H9 (cell line): ENCODE measurements at regions not wholly inside any gene's neighbourhood (a gene's known extent, or its start where the extent isn't known, plus 50 kb on each side); places are given as distances from the start of the nearest gene placed in this dataset.

Experiments used
- DNase-seq: peaks from one replicate; pipeline ENCODE4 v3.0.0-alpha.2; 2017
- H2AFZ ChIP-seq: one replicate; pipeline ENCODE4 v1.6.1; 2013; ENCODE audit warnings: mild to moderate bottlenecking, low read length, control low read depth, moderate library complexity
- H2AK5ac ChIP-seq: 2 replicates; pipeline ENCODE4 v1.6.1; 2013; ENCODE audit warnings: low read length, control low read depth, mixed read lengths; ENCODE audit not compliant: insufficient read length
- H2BK120ac ChIP-seq: one replicate; pipeline ENCODE4 v1.6.1; 2013; ENCODE audit warnings: low read depth, mild to moderate bottlenecking, low read length, control low read depth, inconsistent platforms; ENCODE audit not compliant: poor library complexity, severe bottlenecking
- H2BK12ac ChIP-seq: 2 replicates; pipeline ENCODE4 v1.6.1; 2013; ENCODE audit warnings: low read length, control low read depth, mixed read lengths, low read depth; ENCODE audit not compliant: insufficient read length
- H2BK15ac ChIP-seq: 2 replicates; pipeline ENCODE4 v1.6.1; 2013; ENCODE audit warnings: low read depth, low read length, control low read depth
- H2BK20ac ChIP-seq: one replicate; pipeline ENCODE4 v1.6.1; 2013; ENCODE audit warnings: low read depth, mild to moderate bottlenecking, low read length, control low read depth, inconsistent platforms; ENCODE audit not compliant: poor library complexity, severe bottlenecking
- H2BK5ac ChIP-seq: 2 replicates; pipeline ENCODE4 v1.6.1; 2013; ENCODE audit warnings: low read length, control low read depth, mixed read lengths; ENCODE audit not compliant: insufficient read length
- H3K14ac ChIP-seq: 2 replicates; pipeline ENCODE4 v1.6.1; 2013; ENCODE audit warnings: low read length, control low read depth; ENCODE audit not compliant: insufficient read depth
- H3K18ac ChIP-seq: 2 replicates; pipeline ENCODE4 v1.6.1; 2013; ENCODE audit warnings: low read depth, mild to moderate bottlenecking, mixed read lengths, low read length, control low read depth; ENCODE audit not compliant: insufficient read length
- H3K23ac ChIP-seq: 2 replicates; pipeline ENCODE4 v1.6.1; 2013; ENCODE audit warnings: low read length, control low read depth, mixed read lengths, low read depth; ENCODE audit not compliant: insufficient read length
- H3K23me2 ChIP-seq: 2 replicates; pipeline ENCODE4 v1.6.1; 2013; ENCODE audit warnings: low read depth, mild to moderate bottlenecking, mixed read lengths, low read length, control low read depth; ENCODE audit not compliant: insufficient read length, poor library complexity, severe bottlenecking
- H3K27ac ChIP-seq: 2 replicates; pipeline ENCODE4 v1.5.1; 2013; ENCODE audit warnings: low read length, control low read depth, mixed read lengths, low read depth; ENCODE audit not compliant: insufficient read length
- H3K27me3 ChIP-seq: 2 replicates; pipeline ENCODE4 v1.6.1; 2013; ENCODE audit warnings: low read length, control low read depth, inconsistent platforms; ENCODE audit not compliant: insufficient read depth
- H3K4ac ChIP-seq: 2 replicates; pipeline ENCODE4 v1.6.1; 2013; ENCODE audit warnings: low read depth, mild to moderate bottlenecking, control low read depth, inconsistent platforms, low read length, moderate library complexity
- H3K4me1 ChIP-seq: 2 replicates; pipeline ENCODE4 v1.6.1; 2013; ENCODE audit warnings: low read length, control low read depth, inconsistent platforms; ENCODE audit not compliant: insufficient read depth
- H3K4me2 ChIP-seq: 2 replicates; pipeline ENCODE4 v1.6.1; 2013; ENCODE audit warnings: low read length, control low read depth, mixed read lengths; ENCODE audit not compliant: insufficient read length, insufficient read depth
- H3K56ac ChIP-seq: 2 replicates; pipeline ENCODE4 v1.6.1; 2013; ENCODE audit warnings: low read depth, mild to moderate bottlenecking, mixed read lengths, low read length, control low read depth; ENCODE audit not compliant: insufficient read length
- H3K79me1 ChIP-seq: 2 replicates; pipeline ENCODE4 v1.6.1; 2013; ENCODE audit warnings: low read depth, mild to moderate bottlenecking, moderate library complexity, low read length, control low read depth, inconsistent platforms; ENCODE audit not compliant: insufficient read depth, poor library complexity, severe bottlenecking
- H3K79me2 ChIP-seq: 2 replicates; pipeline ENCODE4 v1.6.1; 2013; ENCODE audit warnings: low read length, control low read depth, inconsistent platforms; ENCODE audit not compliant: insufficient read depth
- H3K9ac ChIP-seq: 2 replicates; pipeline ENCODE4 v1.6.1; 2013; ENCODE audit warnings: low read length, control low read depth, mixed read lengths; ENCODE audit not compliant: insufficient read length; ENCODE audit errors: extremely low read depth
- H3K9me3 ChIP-seq: one replicate; pipeline ENCODE4 v1.6.1; 2013; ENCODE audit warnings: low read depth, low read length, inconsistent platforms; ENCODE audit not compliant: control insufficient read depth
- H3T11ph ChIP-seq: one replicate; pipeline ENCODE4 v1.6.1; 2013; ENCODE audit warnings: mild to moderate bottlenecking, low read length, control low read depth, inconsistent platforms
- H4K20me1 ChIP-seq: one replicate; pipeline ENCODE4 v1.6.1; 2013; ENCODE audit not compliant: control insufficient read depth, insufficient read length, insufficient read depth
- H4K5ac ChIP-seq: 2 replicates; pipeline ENCODE4 v1.6.1; 2013; ENCODE audit warnings: low read depth, mild to moderate bottlenecking, mixed read lengths, low read length, control low read depth; ENCODE audit not compliant: insufficient read length
- H4K8ac ChIP-seq: replicated peaks from 2 replicates; pipeline ENCODE4 v1.6.1; 2013; ENCODE audit warnings: low read length, control low read depth, mixed read lengths, low read depth; ENCODE audit not compliant: insufficient read length
- H4K91ac ChIP-seq: 2 replicates; pipeline ENCODE4 v1.6.1; 2013; ENCODE audit warnings: low read depth, mild to moderate bottlenecking, moderate library complexity, mixed read lengths, low read length, control low read depth; ENCODE audit not compliant: insufficient read length
- H3K27ac Mint-ChIP-seq, 3 experiments: 2 replicates in 2 of 3; 3 replicates in 1 of 3; pipeline ENCODE4 v1.8.0; 2020 to 2021; ENCODE audit warnings: mixed read lengths in 3 of 3, mild to moderate bottlenecking in 1 of 3, moderate library complexity in 1 of 3
- H3K27me3 Mint-ChIP-seq: 2 replicates; pipeline ENCODE4 v1.8.0; 2021; ENCODE audit warnings: low read depth, mild to moderate bottlenecking, moderate library complexity, mixed read lengths
- H3K36me3 Mint-ChIP-seq, 3 experiments: 2 replicates in 2 of 3; 3 replicates in 1 of 3; pipeline ENCODE4 v1.8.0; 2020 to 2021; ENCODE audit warnings: low read depth in 3 of 3, mixed read lengths in 3 of 3; ENCODE audit not compliant: insufficient read depth in 1 of 3
- H3K4me1 Mint-ChIP-seq, 2 experiments: 2 replicates each; pipeline ENCODE4 v1.8.0; 2020; ENCODE audit warnings: mixed read lengths in 2 of 2
- H3K4me3 Mint-ChIP-seq, 2 experiments: 2 replicates in 1 of 2; 3 replicates in 1 of 2; pipeline ENCODE4 v1.8.0; 2020 to 2021; ENCODE audit warnings: mild to moderate bottlenecking in 2 of 2, mixed read lengths in 2 of 2, moderate library complexity in 1 of 2
- H3K9me3 Mint-ChIP-seq, 2 experiments: 2 replicates in 1 of 2; 3 replicates in 1 of 2; pipeline ENCODE4 v1.8.0; 2020; ENCODE audit warnings: mild to moderate bottlenecking in 2 of 2, mixed read lengths in 2 of 2, moderate library complexity in 1 of 2
- WGBS: extraction: QIAGEN DNeasy Blood & Tissue Kit; methylation state at CpG from one replicate; pipeline ENCODE4 v1.1.7; 2013; ENCODE audit warnings: missing lambda C conversion rate, low lambda C conversion rate, mixed read lengths; ENCODE audit not compliant: insufficient read length; ENCODE audit errors: extremely low coverage; 5-methylcytosine and 5-hydroxymethylcytosine counted together
- TF ChIP-seq, protein P1 (sequence below): fragments of 200-600 bp; sonication (generic); conservative IDR thresholded peaks from 3 replicates; pipeline ENCODE4 v1.8.0; 2021; ENCODE audit warnings: antibody characterized with exemption, mild to moderate bottlenecking

DNA sequence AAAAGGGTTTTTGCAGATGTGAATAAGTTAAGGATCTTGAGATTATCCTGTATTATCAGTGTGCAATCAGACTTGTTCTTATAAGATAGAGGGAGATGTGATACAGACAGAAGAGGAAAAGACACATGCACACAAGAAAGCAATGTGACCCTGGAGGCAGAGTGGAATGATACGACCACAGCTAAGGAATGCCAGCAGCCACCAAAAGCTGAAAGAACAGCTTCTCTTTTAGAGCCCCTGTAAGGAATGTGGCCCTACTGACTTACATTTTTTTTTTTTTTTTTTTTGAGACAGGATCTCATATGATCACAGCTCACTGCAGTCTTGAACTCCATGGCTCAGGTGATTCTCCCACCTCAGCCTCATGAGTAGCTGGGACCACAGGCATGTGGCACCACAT, 62.3 kb upstream of the CNTNAP4 start:
- H3K36me3 Mint-ChIP-seq = peaks cover 10 to 27% (median 14%) of the 10 kb centered on the region in 3 experiments
- Histone ChIP-seq H3K4ac (no peak overlapping the region), H3K14ac (no peak overlapping the region), H3K27me3 (no peaks in the 10 kb centered on the region; the same call in 1 of the 2 replicates), H2AK5ac (no peak overlapping the region), H3K23ac (no peak overlapping the region), H3K79me1 (no peaks in the 10 kb centered on the region), H4K8ac (no peak overlapping the region), H3K4me2 (no peak overlapping the region), H4K5ac (no peak overlapping the region), H3K4me1 (no peaks in the 10 kb centered on the region), H2BK15ac (no peak overlapping the region), H2AFZ (no peak overlapping the region), H3K9ac (no peak overlapping the region), H2BK5ac (no peak overlapping the region), H3K56ac (no peak overlapping the region), H3K18ac (no peak overlapping the region), H2BK20ac (no peak overlapping the region), H3K23me2 (no peaks in the 10 kb centered on the region), H3K79me2 (no peaks in the 10 kb centered on the region), H3K9me3 (no peaks in the 10 kb centered on the region), H2BK12ac (no peak overlapping the region), H3K27ac (no peak overlapping the region), H3T11ph (no peak overlapping the region), H4K91ac (no peak overlapping the region), H2BK120ac (no peak overlapping the region), H4K20me1 (no peaks in the 10 kb centered on the region)
- TF ChIP-seq, protein P1, sequence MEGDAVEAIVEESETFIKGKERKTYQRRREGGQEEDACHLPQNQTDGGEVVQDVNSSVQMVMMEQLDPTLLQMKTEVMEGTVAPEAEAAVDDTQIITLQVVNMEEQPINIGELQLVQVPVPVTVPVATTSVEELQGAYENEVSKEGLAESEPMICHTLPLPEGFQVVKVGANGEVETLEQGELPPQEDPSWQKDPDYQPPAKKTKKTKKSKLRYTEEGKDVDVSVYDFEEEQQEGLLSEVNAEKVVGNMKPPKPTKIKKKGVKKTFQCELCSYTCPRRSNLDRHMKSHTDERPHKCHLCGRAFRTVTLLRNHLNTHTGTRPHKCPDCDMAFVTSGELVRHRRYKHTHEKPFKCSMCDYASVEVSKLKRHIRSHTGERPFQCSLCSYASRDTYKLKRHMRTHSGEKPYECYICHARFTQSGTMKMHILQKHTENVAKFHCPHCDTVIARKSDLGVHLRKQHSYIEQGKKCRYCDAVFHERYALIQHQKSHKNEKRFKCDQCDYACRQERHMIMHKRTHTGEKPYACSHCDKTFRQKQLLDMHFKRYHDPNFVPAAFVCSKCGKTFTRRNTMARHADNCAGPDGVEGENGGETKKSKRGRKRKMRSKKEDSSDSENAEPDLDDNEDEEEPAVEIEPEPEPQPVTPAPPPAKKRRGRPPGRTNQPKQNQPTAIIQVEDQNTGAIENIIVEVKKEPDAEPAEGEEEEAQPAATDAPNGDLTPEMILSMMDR = no peak
- H3K4me1 Mint-ChIP-seq = peaks cover 32 to 37% of the 10 kb centered on the region in 2 experiments
- H3K27ac Mint-ChIP-seq = no peak overlapping the region
- H3K9me3 Mint-ChIP-seq = peaks cover 15 to 24% of the 10 kb centered on the region in 2 experiments
- H3K4me3 Mint-ChIP-seq = no peak overlapping the region
- no peak for DNase-seq
- no CpG with 5 or more reads among the region's 1 CpG for WGBS
- peaks cover 32% of the 10 kb centered on the region for H3K27me3 Mint-ChIP-seq
